ENCODE measurements at regions not wholly inside any gene's neighbourhood (a gene's known extent, or its start where the extent isn't known, plus 50 kb on each side); places are given as distances from the start of the nearest gene placed in this dataset.
"Not testable (repeated sequence)": the region's sequence is repeated elsewhere in the genome, so short reads cannot be mapped to it uniquely, and the experiment has no call there.

- no peak for DNase-seq
Observed at GRCh38 chr5:82523633-82524032, 245.5 kb upstream of the RPS23 start.

GRCh38 chr5:82522897-82523296 lies 244.7 kb upstream of the RPS23 start:
- no peak for DNase-seq

- no peak for DNase-seq
Observed at GRCh38 chr5:82521431-82522051, 243.4 kb upstream of the RPS23 start.

- no peak for DNase-seq
Observed at GRCh38 chr5:82519558-82519957, 241.4 kb upstream of the RPS23 start.

- no peak for DNase-seq
Observed at GRCh38 chr5:82517544-82518075, 239.5 kb upstream of the RPS23 start.

- DNase-seq: no peak
Observed at GRCh38 chr5:82513738-82514137, 235.6 kb upstream of the RPS23 start.

GRCh38 chr5:82512025-82512424 lies 233.9 kb upstream of the RPS23 start:
- DNase-seq: peak in 1 of 2 donors; percentile 24

GRCh38 chr5:82511134-82511533 lies 233.0 kb upstream of the RPS23 start:
- DNase-seq: no peak

- DNase-seq: no peak
Observed at GRCh38 chr5:82509762-82510161, 231.6 kb upstream of the RPS23 start.

- DNase-seq: not testable (repeated sequence)
Observed at GRCh38 chr5:82506390-82506789, 228.2 kb upstream of the RPS23 start.

- DNase-seq: no peak
Observed at GRCh38 chr5:82499725-82500244, 221.6 kb upstream of the RPS23 start.

- no peak for DNase-seq
Observed at GRCh38 chr5:82497242-82497641, 219.1 kb upstream of the RPS23 start.

GRCh38 chr5:82494942-82495341 lies 216.8 kb upstream of the RPS23 start:
- no peak for DNase-seq

GRCh38 chr5:82493221-82493620 lies 215.1 kb upstream of the RPS23 start:
- no peak for DNase-seq

GRCh38 chr5:82491397-82491796 lies 213.2 kb upstream of the RPS23 start:
- DNase-seq: no peak

- no peak for DNase-seq
Observed at GRCh38 chr5:82489683-82490082, 211.5 kb upstream of the RPS23 start.

GRCh38 chr5:82487131-82487530 lies 209.0 kb upstream of the RPS23 start:
- DNase-seq: no peak

- DNase-seq: no peak
Observed at GRCh38 chr5:82480331-82480730, 202.2 kb upstream of the RPS23 start.

GRCh38 chr5:82476155-82476554 lies 198.0 kb upstream of the RPS23 start:
- DNase-seq: no peak

- no peak for DNase-seq
Observed at GRCh38 chr5:82473262-82473661, 195.1 kb upstream of the RPS23 start.

- DNase-seq: no peak
Observed at GRCh38 chr5:82470185-82470994, 192.2 kb upstream of the RPS23 start.

- DNase-seq: no peak
Observed at GRCh38 chr5:82466986-82467561, 188.9 kb upstream of the RPS23 start.

- no peak for DNase-seq
Observed at GRCh38 chr5:82465235-82465634, 187.1 kb upstream of the RPS23 start.

GRCh38 chr5:82459626-82460025 lies 181.5 kb upstream of the RPS23 start:
- no peak for DNase-seq
